Right hindlimb (tissue), 1 donor: ENCODE measurements at regions not wholly inside any gene's neighbourhood (a gene's known extent, or its start where the extent isn't known, plus 50 kb on each side); places are given as distances from the start of the nearest gene placed in this dataset.
"Not testable (repeated sequence)": the region's sequence is repeated elsewhere in the genome, so short reads cannot be mapped to it uniquely, and the experiment has no call there.

ENCODE experiments used
- DNase-seq: peaks from one replicate; pipeline ENCODE4 v3.0.0-alpha.2; 2018

GRCh38 chr17:77087650-77088454 lies 52.9 kb upstream of the SEC14L1 start:
- DNase-seq = no peak

GRCh38 chr17:77088455-77089123 lies 52.2 kb upstream of the SEC14L1 start:
- DNase-seq = peak; percentile 98

DNA sequence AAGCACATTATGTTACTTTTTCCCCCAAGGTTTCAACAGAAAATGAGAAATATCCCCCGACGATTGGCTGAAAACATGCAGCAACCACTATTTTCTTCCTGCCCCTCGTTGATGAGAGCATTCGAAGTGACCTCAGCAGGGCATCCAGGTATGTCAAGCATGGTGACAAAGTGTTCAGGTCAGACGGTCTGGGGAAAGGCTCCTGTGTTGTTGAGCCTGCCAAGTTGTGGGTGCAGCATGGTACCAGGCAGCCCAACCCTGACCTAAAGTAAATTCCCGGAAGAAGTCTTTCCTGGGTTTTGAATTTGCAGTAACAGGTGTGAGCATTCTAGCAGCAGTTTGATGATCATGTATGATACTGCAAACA lies 51.7 kb upstream of the SEC14L1 start:
- no peak for DNase-seq

- not testable (repeated sequence) for DNase-seq
Observed at GRCh38 chr17:77089949-77090348, 50.8 kb upstream of the SEC14L1 start.

- no peak for DNase-seq
Observed at GRCh38 chr17:77090476-77090875, 50.3 kb upstream of the SEC14L1 start.
